T-helper 2 cell (primary cell): ENCODE measurements at regions not wholly inside any gene's neighbourhood (a gene's known extent, or its start where the extent isn't known, plus 50 kb on each side); places are given as distances from the start of the nearest gene placed in this dataset.
"Not testable (repeated sequence)": the region's sequence is repeated elsewhere in the genome, so short reads cannot be mapped to it uniquely, and the experiment has no call there.

Experiments used
- DNase-seq, 5 experiments: peaks; one replicate each; pipeline versions ENCODE4 v3.0.0 to v3.0.0-alpha.2; 2012 to 2022

DNA sequence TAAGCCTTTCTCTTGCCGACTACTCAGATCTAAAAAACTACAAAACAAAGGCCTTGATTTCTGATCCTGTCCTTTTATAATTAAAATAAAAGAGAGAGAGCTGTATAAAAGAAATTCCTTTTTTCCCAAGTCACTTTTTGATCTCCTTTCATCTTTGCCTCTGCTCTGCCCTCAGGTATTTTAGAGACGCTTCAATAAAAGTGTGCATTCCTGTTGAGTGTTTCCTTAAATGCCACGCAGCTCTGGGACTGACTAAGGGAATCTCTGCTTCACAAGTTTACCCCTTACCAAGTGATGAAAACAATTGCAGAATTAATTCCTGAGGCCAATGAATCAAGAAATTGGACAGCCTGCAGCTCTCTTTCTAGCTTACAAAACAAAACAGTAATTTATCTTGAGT is 1109.8 kb downstream of the TMTC2 start:
- DNase-seq = no peak

DNA sequence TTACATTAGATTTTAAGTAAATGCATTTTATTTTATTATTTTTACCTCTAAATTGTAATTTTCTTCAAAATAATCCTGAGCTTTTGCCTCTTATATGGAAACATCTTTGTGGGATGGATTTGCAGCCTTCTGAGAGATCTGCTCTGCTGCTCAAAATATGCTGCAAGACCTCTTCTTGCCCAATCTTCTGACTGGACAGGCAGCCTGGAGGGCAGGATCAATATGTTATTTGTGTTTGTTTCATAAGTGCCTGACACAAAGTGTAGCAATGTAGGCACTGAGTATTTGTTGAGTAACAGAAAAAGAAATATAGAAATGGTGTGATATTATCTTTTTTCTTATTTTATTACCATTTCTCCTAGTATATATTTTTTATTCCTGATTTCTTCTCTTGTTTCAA is 1106.9 kb downstream of the TMTC2 start:
- no peak for DNase-seq

DNA sequence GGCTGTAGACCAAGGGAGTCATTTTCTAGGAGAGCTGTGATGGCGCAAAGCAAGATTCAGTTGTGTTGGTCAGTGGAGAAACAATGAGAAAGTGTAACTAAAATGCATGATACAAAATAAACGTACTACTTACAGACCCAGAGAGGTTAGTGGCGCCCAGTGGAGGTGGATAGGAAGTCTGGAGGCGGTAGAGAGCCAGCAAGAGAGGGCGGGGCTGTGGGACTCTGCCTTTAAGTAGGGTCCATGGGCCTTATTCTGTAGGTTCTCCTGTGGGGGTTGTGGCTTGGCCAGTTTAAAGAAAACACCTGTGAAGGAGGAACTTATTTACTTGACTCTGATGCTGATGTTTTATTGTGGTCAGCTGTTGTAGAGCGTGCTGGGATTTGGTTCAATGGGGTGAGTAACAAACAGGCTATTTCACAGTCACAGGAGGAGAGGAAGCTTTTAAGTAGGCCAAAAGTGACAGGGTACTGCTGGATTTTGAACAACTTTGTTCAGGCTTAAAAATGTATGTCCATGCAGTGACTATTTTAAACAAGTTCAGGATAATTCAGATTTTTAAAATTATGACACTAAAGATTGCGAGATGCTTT is 1097.7 kb downstream of the TMTC2 start:
- DNase-seq = no peak

DNA sequence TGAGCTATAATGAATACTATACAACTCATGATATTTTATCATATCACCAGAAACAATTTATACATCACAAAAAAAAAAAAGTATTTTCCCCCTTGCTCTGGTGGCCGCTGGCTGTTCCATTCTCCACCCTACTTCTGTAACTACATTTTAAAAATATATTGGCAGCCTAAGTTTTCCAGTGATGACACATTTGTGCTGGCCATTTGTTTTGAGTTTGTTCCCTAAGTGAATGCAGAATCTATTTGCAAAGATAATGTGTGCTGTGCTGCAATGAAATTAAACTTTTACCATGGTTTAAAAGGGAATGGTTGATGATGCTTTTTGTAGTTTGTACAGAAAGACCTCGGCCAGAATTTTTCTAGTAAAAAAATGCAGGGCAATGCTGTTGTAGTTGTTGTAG is 1092.8 kb downstream of the TMTC2 start:
- no peak for DNase-seq

DNA sequence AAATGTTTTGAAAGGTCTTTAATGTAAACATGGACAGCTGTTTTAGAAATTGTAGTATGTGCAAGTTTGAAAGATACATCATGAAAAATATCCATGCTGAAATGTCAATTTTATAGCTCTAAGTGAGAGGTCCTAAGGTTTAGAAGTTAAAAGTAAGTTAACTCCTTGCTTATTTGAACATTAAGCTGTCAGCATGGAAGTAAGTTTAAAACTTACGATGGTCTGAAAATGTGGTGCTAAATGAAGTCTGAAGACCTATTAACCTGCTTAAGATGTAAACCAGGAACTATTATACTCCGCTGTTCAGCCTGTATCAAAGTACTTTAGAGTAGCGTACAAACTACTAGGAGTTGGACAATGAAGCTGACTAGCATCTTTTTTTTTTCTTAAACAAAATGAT is 1082.4 kb downstream of the TMTC2 start:
- no peak for DNase-seq

DNA sequence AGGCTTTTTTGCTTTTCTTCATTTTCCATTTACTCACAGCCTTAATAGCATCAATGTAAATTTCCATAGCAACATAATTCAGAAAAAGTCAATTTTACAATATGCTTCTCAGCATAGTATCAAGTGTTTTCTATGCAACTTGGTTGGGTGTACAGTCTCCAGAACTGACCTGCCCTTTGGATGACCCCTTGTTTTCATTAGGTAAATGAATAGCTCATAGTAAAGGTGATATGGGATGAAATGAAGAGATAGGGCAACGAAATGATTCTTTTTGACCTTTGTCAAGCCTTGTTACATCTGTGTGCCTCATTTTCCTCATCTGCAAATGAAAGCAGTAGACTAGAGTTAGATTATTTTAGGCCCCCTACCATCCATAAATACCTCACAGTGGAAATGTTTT is 1081.0 kb downstream of the TMTC2 start:
- DNase-seq = no peak

DNA sequence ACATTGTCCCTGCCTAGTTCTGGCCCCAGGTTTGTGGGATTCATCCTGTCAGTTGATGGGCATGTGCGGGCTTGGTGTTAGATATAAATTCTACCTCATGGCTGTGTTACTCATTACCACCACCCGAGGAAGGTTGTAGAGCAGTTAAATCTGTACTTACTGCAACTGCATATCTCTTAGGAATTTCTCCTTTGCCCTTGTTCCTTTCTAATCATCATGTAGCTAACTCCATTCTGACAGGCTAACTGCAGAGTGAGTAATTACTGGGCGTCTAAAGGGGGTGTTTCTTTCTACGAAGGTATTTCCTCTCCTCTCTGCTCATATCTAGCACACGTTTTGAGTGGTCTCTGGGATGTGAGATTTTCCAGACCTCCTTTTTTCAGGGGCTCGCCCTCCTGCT is 1076.7 kb downstream of the TMTC2 start:
- DNase-seq = no peak

DNA sequence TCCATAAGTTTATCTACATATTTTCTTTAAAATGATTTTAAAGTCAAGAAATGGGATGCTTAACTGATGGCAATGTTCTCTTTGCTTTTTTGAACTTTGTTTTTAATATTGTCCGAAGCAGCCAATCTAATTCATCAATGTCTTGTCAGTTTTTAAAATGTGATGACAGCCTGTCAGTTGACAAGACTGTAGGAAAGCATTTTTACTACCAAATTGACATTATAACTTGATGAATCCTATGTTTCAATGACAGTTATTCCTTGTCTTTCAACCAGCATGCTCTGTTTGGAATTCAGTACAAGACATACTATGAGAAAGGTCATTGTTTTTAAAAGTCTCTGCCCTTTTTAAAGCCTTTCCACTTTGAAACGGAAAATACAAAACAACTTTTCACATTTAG is 1073.2 kb downstream of the TMTC2 start:
- no peak for DNase-seq

DNA sequence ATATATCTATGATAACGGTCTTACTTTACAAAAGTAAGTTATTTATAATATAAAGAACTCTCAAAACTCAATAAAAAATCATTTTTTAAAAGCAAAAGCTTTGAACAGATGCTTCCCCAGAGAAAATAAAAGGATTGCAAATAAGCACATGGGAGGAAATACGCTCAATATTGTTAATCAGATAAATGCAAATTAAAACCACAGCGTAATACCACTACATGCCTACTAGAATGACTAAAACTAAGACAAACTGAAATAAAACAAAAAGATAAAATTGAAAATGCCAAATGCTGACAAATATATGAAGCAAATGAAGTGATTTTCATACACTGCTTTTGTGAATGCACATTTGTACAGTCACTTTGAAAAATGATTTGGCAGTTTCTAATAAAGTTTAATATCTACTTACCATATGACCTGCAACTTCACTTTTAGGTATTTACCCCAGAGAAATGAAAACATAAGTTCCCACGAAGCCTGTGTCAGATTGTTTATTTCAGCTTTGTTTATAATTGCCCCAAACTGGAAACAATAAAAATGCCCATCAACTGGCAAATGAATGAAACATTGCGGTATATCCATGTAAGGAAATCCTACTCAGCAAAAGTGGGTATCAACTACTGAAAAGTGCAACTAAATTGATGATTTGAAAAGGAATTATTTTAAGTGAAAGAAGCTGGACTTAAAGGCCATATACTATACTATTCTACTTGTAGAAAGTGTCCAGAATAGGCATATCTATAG is 1072.4 kb downstream of the TMTC2 start:
- DNase-seq = peak in 1 of 5 experiments; percentile 8

DNA sequence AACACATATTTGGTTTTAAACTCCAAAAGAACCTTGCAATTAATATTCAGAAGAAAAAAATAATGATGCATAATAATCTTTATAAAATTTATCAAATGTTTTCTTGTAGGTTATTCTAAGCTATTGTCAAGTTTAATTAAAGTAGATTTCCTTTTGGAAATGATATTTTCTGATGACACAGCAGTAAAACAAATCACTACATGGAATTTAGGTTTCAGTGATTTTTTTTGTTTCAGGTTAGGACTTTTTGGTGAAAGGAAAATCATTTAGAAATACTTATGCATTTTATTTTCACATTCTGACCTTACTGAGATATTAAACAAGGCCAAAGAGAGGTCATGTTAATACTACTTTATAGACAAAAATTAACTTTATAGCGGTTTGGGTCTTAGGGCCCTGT is 1067.2 kb downstream of the TMTC2 start:
- no peak for DNase-seq

DNA sequence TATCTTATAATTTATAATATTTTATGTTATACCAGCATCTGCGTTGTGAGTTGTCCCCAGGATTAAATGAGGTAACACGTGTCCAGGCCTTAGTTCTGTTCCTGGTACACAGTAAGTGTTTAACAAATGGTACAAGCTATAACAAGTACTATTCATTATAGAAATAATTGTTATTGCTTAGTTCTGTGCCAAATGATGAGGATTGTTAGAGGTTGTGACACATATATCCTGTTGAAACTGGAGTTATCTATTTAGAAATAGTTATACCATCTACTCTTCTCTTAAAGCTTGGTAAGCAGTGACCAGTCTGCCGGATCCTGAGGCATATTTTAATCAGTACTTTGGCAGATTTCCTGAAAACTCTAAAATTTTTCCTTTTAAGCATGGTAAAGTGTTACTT is 1066.5 kb downstream of the TMTC2 start:
- no peak for DNase-seq

DNA sequence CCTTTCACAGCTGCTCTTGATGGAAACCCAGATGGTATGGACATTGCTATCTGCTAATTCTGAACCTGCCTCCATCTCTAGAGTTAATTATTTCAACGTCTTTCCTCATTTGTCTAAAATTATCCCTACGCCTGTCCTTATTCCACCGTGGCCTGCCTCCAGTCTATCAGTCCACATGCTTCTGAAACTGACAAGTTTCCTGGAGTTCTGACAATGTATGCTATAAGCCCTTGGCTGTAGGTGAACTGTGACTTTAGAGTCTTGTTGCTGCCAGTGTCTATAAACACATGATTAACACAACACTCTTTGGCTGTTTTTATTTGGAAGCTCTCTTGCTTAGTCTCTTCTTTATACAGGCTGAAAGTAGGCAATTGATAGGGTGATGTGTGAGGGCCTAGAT is 1052.9 kb downstream of the TMTC2 start:
- no peak for DNase-seq

DNA sequence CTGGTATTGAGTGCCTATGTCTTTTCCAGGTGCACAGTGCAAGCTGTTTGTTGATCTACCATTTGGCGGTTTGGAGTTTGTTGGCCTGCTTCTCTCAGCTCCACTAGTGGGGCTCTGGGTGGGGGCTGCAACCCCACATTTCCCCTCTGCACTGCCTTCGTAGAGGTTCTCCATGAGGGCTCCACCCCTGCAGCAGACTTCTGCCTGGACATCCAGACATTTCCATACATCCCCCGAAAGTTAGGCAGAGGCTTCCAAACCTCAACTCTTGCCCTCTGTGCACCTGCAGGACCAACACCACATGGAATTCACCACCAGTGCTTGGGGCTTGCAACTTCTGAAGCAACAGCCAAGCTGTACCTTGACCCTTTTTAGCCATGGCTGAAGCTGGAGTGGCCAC is 1024.1 kb downstream of the TMTC2 start:
- DNase-seq = no peak

DNA sequence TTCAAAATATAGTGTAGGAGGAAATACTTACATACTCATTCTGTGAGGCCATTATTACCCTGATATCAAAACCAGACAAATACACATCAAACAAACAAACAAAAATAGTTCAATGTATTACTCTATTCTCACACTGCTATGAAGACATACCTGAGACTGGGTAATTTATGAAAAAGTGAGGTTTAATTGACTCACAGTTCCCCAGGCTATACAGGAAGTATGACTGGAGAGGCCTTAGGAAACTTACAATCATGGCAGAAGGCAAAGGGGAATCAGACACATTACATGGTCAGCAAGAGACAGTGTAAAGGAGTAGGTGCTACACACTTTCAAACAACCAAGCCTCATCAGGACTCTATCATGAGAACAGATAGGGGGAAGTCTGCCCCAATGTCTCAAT is 1023.2 kb downstream of the TMTC2 start:
- DNase-seq = no peak

DNA sequence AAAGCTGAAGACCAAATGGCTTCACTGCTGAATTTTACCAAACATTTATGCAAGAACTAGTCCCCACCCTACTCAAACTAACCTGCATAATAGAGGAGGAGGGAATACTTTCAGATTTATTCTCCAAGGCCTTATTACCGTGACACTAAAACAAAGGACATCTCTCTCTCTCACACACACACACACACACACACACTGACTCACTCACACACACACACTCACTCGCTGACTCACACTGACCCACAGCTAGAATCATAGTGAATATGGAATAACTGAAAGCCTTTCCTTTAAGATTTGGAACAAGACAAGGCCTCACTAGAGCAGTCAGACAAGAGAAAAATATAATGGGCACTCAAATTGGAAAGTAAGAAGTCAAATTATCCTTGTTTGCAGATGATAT is 1014.1 kb downstream of the TMTC2 start:
- DNase-seq = no peak

DNA sequence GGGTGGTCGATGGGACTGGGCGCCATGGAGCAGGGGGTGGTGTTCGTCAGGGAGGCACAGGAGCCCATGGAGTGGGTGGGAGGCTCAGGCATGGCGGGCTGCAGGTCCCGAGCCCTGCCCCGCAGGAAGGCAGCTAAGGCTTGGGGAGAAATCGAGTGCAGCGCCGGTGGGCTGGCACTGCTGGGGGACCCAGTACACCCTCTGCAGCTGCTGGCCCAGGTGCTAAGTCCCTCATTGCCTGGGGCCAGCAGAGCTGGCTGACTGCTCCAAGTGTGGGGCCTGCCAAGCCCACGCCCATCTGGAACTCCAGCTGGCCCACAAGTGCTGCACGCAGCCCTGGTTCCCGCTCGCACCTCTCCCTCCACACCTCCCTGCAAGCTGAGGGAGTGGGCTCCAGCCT is 1009.6 kb downstream of the TMTC2 start:
- not testable (repeated sequence) for DNase-seq

DNA sequence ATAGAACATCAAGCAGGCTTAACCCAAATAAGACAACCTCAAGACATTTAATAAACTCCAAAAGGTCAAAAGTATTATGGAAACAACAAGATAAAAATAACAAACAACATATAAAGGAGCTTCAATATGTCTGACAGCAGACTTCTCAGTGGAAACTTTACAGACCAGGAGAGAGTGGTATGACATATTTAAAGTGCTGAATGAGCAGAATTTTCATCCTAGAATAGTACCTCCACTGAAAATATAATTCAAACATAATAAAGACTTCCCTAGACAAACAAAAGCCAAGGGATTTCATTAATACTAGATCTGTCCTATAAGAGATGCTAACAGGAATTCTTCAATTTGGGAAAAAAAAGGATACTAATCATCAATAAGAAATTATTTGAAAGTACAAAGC is 1005.0 kb downstream of the TMTC2 start:
- DNase-seq = no peak

DNA sequence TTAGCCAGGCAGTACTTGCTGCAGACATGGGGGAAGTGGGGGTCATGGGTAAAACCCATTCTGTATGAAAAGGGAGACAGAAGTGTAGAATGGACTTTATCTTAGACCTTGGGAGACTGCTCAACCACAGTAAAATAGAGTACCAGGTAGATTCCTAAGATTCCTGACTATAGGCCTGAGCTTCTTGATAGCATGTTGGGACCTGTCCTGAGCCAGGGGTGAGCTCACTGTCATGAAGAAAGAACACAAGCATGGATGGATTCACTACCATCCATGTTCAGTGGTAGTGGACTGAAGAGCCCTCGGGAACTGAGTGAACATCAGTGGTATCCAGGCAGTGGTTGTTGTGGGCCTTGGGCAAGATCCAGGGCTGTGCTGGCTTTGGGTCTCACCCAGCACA is 1003.8 kb downstream of the TMTC2 start:
- no peak for DNase-seq

DNA sequence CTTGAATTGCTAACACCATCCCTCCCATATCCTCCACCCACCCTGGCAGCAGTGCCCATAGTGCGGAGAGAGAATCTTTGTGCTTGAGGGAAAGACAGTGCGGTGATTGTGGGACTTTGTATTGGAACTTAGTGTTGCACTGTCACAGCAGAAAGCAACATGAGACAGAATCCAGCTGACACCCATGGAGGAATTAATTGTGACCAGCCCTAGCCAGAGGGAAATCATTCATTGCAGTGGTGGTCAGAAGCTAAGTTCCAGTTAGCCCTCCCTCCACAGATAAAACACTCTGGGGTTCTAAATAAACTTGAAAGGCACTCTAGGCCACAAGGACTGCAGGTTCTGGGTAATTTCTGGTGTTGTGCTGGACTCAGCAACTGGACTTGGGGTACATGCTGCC is 1002.6 kb downstream of the TMTC2 start:
- no peak for DNase-seq

DNA sequence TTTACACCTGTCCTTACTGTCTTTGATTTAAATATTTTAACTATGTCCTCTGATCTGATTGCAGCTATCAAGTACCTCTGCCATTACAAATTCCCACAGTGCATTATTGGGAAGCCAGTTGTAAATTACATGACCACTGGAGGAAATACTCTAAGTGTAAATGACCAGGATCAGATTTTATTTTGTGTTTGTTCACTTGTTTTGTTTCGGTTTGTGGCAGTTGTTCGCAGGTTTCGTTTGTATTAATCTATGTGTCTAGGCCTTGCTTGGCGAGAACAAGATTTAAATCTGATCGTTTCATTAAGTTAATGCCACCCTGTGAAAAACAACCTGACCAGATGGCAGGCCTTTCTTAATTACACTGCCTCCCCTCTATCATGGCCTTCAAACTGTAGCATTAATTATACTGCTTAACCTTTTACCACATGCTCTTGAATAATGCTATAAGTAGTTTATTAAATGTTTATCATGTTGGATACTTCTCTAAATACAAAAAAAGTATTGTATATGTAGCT is 990.1 kb downstream of the TMTC2 start:
- no peak for DNase-seq

DNA sequence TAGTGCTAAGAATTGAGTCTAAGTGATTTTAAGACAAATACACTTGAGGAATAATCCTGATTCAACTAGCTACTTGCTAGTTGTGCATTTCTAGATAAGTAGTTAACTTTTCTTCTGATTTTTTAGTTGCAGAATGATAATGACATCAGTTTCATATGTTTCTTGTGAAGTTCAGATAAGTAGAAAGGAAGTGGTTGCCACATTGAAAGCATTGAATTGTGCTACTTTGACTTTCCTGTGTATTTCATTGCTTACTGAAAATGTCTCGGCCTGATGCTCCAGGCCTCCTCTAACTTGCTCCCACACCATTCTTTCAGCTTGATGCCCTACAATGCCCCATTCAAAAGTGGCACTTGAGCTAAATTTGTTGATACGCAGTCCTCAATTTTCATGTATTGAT is 980.0 kb downstream of the TMTC2 start:
- peak in 1 of 5 experiments; percentile 80 for DNase-seq

DNA sequence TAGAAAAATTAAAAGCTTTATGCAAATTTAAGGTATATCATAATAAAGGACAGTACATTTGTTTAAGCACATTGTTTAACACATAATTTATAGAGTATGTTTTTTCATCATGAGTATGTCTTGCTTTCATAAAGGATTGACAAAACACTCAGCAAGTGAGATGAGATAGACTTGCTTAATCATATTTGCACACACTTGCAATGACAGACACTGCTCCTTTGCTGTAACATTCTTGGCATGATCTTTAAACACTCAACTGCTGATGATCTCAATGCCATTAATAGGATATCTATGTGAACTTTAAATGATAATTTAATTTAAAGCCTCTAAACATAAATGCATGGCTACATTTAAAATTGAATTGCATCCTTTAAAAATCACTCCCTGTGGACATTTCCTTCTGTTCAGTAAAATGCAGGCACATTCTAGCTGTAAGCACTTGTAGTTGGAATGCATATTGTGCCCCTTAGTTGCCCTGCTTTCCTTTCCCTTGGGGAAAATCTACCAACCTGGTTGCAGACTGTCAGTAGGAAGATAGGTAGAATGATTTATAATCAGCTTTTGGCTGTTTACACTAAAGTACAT is 979.0 kb downstream of the TMTC2 start:
- DNase-seq = peak in 1 of 5 experiments; percentile 13

DNA sequence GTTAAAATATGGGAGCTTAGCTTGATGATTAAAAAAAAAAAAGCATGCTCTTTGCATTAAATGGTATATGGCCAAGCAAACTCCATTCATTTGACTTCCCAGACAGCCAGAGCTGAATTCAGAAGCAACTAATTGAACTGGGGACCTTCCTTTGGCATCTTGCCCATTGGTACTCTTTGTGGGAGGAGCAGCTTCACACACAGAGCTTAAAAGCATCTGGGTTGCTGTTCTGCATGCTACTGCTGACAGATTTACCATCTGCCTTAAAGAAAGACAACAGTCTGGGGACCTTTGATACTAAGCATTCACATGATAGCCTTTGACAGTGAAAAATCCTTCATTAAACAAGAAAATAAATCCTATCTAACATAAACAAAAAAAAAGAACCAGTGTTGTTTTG is 977.9 kb downstream of the TMTC2 start:
- DNase-seq = peak in 1 of 5 experiments; percentile 29

DNA sequence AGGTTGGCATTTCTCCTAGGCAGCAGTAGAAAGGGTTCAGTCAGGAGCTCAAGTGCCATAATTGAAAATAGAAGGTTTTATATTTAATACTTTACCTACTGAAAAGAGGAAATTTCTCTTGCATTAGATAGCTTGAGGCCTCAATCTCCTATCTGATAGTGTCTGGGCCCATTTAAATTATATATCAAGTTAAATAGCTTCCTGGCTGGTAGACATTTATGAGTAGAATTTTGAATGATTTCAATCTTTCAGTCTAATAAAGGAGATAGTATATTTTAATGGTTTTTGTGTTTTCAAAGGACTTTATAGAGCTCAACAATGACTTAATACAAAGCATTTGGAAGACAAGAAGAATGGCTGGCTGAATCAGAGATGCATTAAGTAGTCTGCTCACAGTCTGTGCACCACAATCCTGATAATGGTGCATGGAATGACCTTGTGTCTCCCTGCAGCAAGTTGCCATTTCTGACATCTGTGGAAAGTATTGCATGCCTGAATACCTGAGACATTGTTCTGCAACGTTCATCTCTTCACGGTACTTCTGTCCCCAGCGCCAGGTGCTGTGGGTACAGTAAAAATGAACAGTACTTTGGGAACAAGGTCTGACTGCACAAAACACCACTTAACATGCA is 974.1 kb downstream of the TMTC2 start:
- DNase-seq = no peak
